ENCODE measurements at regions not wholly inside any gene's neighbourhood (a gene's known extent, or its start where the extent isn't known, plus 50 kb on each side); places are given as distances from the start of the nearest gene placed in this dataset.

DNA sequence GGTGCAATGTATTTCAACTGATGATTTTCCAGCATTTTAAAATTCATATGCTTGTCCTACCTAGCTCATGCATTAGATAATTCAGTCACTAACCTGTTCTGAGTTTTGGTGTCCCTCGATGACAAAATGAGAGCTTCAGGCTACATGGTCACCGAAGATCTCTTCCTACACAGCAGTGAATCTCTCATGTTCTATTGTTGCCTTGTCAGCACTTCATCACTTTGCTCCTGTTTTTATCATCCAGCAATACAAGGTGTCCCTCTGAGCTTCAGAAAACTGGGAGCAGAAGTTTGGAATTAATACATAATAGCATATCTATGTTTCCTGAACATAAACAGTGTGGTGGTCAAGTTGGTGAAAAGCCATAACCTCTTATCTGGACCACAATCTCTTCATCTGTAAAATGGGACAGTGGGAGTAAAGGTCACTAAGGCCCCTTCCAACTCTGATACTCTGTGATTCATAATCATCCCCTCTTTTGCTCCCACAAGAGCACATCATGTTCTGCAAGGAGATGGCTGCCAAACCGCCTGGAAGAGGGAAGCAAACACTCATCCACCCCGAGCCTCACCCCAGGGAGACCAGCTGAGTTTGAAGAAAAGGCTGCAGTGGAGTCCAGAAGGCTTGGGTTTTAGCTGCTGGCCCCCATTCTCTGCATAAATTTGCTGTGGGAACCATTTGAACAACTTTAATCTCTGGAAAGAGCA lies 137.9 kb upstream of the F3 start:
- TF ChIP-seq, protein P1, sequence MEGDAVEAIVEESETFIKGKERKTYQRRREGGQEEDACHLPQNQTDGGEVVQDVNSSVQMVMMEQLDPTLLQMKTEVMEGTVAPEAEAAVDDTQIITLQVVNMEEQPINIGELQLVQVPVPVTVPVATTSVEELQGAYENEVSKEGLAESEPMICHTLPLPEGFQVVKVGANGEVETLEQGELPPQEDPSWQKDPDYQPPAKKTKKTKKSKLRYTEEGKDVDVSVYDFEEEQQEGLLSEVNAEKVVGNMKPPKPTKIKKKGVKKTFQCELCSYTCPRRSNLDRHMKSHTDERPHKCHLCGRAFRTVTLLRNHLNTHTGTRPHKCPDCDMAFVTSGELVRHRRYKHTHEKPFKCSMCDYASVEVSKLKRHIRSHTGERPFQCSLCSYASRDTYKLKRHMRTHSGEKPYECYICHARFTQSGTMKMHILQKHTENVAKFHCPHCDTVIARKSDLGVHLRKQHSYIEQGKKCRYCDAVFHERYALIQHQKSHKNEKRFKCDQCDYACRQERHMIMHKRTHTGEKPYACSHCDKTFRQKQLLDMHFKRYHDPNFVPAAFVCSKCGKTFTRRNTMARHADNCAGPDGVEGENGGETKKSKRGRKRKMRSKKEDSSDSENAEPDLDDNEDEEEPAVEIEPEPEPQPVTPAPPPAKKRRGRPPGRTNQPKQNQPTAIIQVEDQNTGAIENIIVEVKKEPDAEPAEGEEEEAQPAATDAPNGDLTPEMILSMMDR (conservative IDR thresholded peaks at IDR 0.05; ENCODE audit: low read depth, low read length) = no peak
- TF ChIP-seq EZH2 (IDR thresholded peaks at IDR 0.05; ENCODE audit: borderline replicate concordance, low read depth, low read length, poor library complexity, severe bottlenecking) = no peak

Measured in A673 (cell line).